Astrocyte (in vitro differentiated cells and primary cell): ENCODE measurements at regions not wholly inside any gene's neighbourhood (a gene's known extent, or its start where the extent isn't known, plus 50 kb on each side); places are given as distances from the start of the nearest gene placed in this dataset.

Experiments
- DNase-seq: peaks from one replicate; pipeline ENCODE4 v3.0.0-alpha.2; 2010; ENCODE audit warnings: low read depth
- FAIRE-seq: peaks from 2 replicates; lab custom pipeline; 2011; peaks lifted over from hg19 to GRCh38; lab: Jason Lieb, UNC
- H2AFZ ChIP-seq: 2 replicates; pipeline ENCODE4 v1.6.0; 2012; ENCODE audit warnings: low read depth, low read length, inconsistent platforms
- H3K27ac ChIP-seq: 2 replicates; pipeline ENCODE4 v1.5.1; 2011; ENCODE audit warnings: low read depth, low read length, inconsistent platforms
- H3K27me3 ChIP-seq: 2 replicates; pipeline ENCODE4 v1.6.0; 2011; ENCODE audit warnings: low read length, inconsistent platforms; ENCODE audit not compliant: insufficient read depth
- H3K36me3 ChIP-seq: 2 replicates; pipeline ENCODE4 v1.5.1; 2011; ENCODE audit warnings: low read length, inconsistent platforms; ENCODE audit not compliant: insufficient read depth
- H3K4me1 ChIP-seq: 2 replicates; pipeline ENCODE4 v1.5.1; 2011; ENCODE audit warnings: low read length, inconsistent platforms; ENCODE audit not compliant: insufficient read depth
- H3K4me2 ChIP-seq: 2 replicates; pipeline ENCODE4 v1.6.0; 2012; ENCODE audit warnings: low read length, inconsistent platforms
- H3K4me3 ChIP-seq: 2 replicates; pipeline ENCODE4 v1.5.1; 2011; ENCODE audit warnings: low read depth, mild to moderate bottlenecking, low read length, inconsistent platforms; ENCODE audit not compliant: insufficient read depth
- H3K79me2 ChIP-seq: 2 replicates; pipeline ENCODE4 v1.6.0; 2012; ENCODE audit warnings: mild to moderate bottlenecking, low read length, inconsistent platforms; ENCODE audit not compliant: insufficient read depth
- H3K9ac ChIP-seq: 2 replicates; pipeline ENCODE4 v1.6.0; 2012; ENCODE audit warnings: mild to moderate bottlenecking, low read length, inconsistent platforms
- H3K9me3 ChIP-seq: 2 replicates; pipeline ENCODE4 v1.5.1; 2012; ENCODE audit warnings: low read depth, mild to moderate bottlenecking, low read length, inconsistent platforms; ENCODE audit not compliant: insufficient read depth
- H4K20me1 ChIP-seq: 2 replicates; pipeline ENCODE4 v1.6.0; 2012; ENCODE audit warnings: low read length, inconsistent platforms; ENCODE audit not compliant: insufficient read depth
- H3K27ac Mint-ChIP-seq: one replicate; pipeline ENCODE4 v1.8.0; 2021; ENCODE audit warnings: mild to moderate bottlenecking, mixed read lengths; ENCODE audit not compliant: unreplicated experiment
- H3K27me3 Mint-ChIP-seq: one replicate; pipeline ENCODE4 v1.8.0; 2021; ENCODE audit warnings: low read depth, mixed read lengths; ENCODE audit not compliant: unreplicated experiment
- H3K36me3 Mint-ChIP-seq: one replicate; pipeline ENCODE4 v1.8.0; 2021; ENCODE audit warnings: low read depth, mixed read lengths; ENCODE audit not compliant: unreplicated experiment
- H3K4me1 Mint-ChIP-seq: one replicate; pipeline ENCODE4 v1.8.0; 2021; ENCODE audit warnings: low read depth, mixed read lengths; ENCODE audit not compliant: unreplicated experiment
- H3K4me3 Mint-ChIP-seq: one replicate; pipeline ENCODE4 v1.8.0; 2021; ENCODE audit warnings: mild to moderate bottlenecking, moderate library complexity, mixed read lengths; ENCODE audit not compliant: unreplicated experiment
- H3K9me3 Mint-ChIP-seq: one replicate; pipeline ENCODE4 v1.8.0; 2021; ENCODE audit warnings: mild to moderate bottlenecking, mixed read lengths; ENCODE audit not compliant: unreplicated experiment
- CTCF ChIP-seq: IDR thresholded peaks from 2 replicates; pipeline ENCODE4 v1.5.1; 2011; ENCODE audit warnings: low read depth, mild to moderate bottlenecking, inconsistent platforms, low read length, moderate library complexity; ENCODE audit not compliant: insufficient read depth
- EZH2 ChIP-seq: IDR thresholded peaks from 2 replicates; pipeline ENCODE4 v1.6.1; 2012; ENCODE audit warnings: mild to moderate bottlenecking, low read length, inconsistent platforms; ENCODE audit not compliant: insufficient read depth

- no peak for FAIRE-seq
- no peaks in the 10 kb centered on the region for H3K27me3 ChIP-seq
These were observed 482.0 kb downstream of the BCL11A start for GRCh38 chr2:60071490-60071831.

GRCh38 chr2:60070736-60071489, 482.5 kb downstream of the BCL11A start:
- Histone ChIP-seq H3K27ac (no peak overlapping the region), H3K9ac (no peak overlapping the region), H3K4me3 (no peak overlapping the region), H3K36me3 (no peaks in the 10 kb centered on the region), H3K79me2 (no peaks in the 10 kb centered on the region), H3K4me2 (no peak overlapping the region), H4K20me1 (no peaks in the 10 kb centered on the region), H2AFZ (no peak overlapping the region), H3K9me3 (no peaks in the 10 kb centered on the region), H3K4me1 (no peaks in the 10 kb centered on the region), H3K27me3 (no peaks in the 10 kb centered on the region)
- H3K27ac Mint-ChIP-seq, result no peak overlapping the region
- no peaks in the 10 kb centered on the region for H3K9me3 Mint-ChIP-seq
- TF ChIP-seq EZH2 (no peak), CTCF (no peak)
- peaks cover 21% of the 10 kb centered on the region for H3K4me1 Mint-ChIP-seq
- no peak for DNase-seq
- H3K36me3 Mint-ChIP-seq, result no peaks in the 10 kb centered on the region
- H3K4me3 Mint-ChIP-seq, result no peak overlapping the region
- FAIRE-seq, result no peak
- H3K27me3 Mint-ChIP-seq, result peaks cover 10% of the 10 kb centered on the region

More at GRCh38 chr2:60071490-60071831, 482.0 kb downstream of the BCL11A start:
- H4K20me1 ChIP-seq, result no peaks in the 10 kb centered on the region
- no peak overlapping the region for H3K4me2 ChIP-seq
- peaks cover 11% of the 10 kb centered on the region for H3K27me3 Mint-ChIP-seq
- H3K9me3 Mint-ChIP-seq, result no peaks in the 10 kb centered on the region
- no peak overlapping the region for H2AFZ ChIP-seq
- H3K4me1 Mint-ChIP-seq, result peaks cover 20% of the 10 kb centered on the region
- no peak for TF ChIP-seq CTCF
- no peak for TF ChIP-seq EZH2
- no peak overlapping the region for H3K27ac Mint-ChIP-seq
- no peak overlapping the region for H3K9ac ChIP-seq
- no peak for DNase-seq
- H3K36me3 Mint-ChIP-seq, result no peaks in the 10 kb centered on the region
- H3K4me1 ChIP-seq, result no peaks in the 10 kb centered on the region
- no peak overlapping the region for H3K27ac ChIP-seq
- no peak overlapping the region for H3K4me3 ChIP-seq
- no peaks in the 10 kb centered on the region for H3K36me3 ChIP-seq
- H3K4me3 Mint-ChIP-seq, result no peak overlapping the region
- no peaks in the 10 kb centered on the region for H3K79me2 ChIP-seq
- no peaks in the 10 kb centered on the region for H3K9me3 ChIP-seq

- Histone ChIP-seq H3K27me3 (no peaks in the 10 kb centered on the region), H3K4me1 (no peaks in the 10 kb centered on the region), H3K79me2 (no peaks in the 10 kb centered on the region), H3K9ac (no peak overlapping the region), H3K27ac (no peak overlapping the region), H3K4me3 (no peak overlapping the region), H3K9me3 (no peaks in the 10 kb centered on the region), H4K20me1 (no peaks in the 10 kb centered on the region), H3K4me2 (no peak overlapping the region), H2AFZ (no peak overlapping the region), H3K36me3 (no peaks in the 10 kb centered on the region)
- DNase-seq (no peak), FAIRE-seq (no peak)
- Mint-ChIP-seq H3K4me3 (no peak overlapping the region), H3K4me1 (peaks cover 21% of the 10 kb centered on the region), H3K27me3 (peaks cover 9% of the 10 kb centered on the region), H3K36me3 (no peaks in the 10 kb centered on the region), H3K9me3 (no peaks in the 10 kb centered on the region), H3K27ac (no peak overlapping the region)
- TF ChIP-seq EZH2 (no peak), CTCF (no peak)
These were observed 483.3 kb downstream of the BCL11A start for GRCh38 chr2:60070196-60070595.
